DMS79 treated with DMSO at 0.1 percent for 48 hours (cell line): ENCODE measurements at regions not wholly inside any gene's neighbourhood (a gene's known extent, or its start where the extent isn't known, plus 50 kb on each side); places are given as distances from the start of the nearest gene placed in this dataset.

Experiments used
- DNase-seq: peaks from one replicate; lab custom pipeline; 2025; lab: John Stamatoyannopoulos, UW

- no peak for DNase-seq
These were observed 305.8 kb downstream of the AACS start for GRCh38 chr12:125371033-125371432.

- no peak for DNase-seq
These were observed 306.9 kb downstream of the AACS start for GRCh38 chr12:125372085-125372484.

- no peak for DNase-seq
These were observed 308.1 kb downstream of the AACS start for GRCh38 chr12:125373375-125373774.

GRCh38 chr12:125376422-125376821 is 311.2 kb downstream of the AACS start:
- DNase-seq, result no peak

- DNase-seq, result no peak
These were observed 311.9 kb downstream of the AACS start for GRCh38 chr12:125377093-125377492.

- no peak for DNase-seq
These were observed 316.1 kb downstream of the AACS start for GRCh38 chr12:125381373-125381772.

- no peak for DNase-seq
These were observed 317.7 kb downstream of the AACS start for GRCh38 chr12:125382926-125383325.

- DNase-seq, result no peak
These were observed 321.4 kb downstream of the AACS start for GRCh38 chr12:125386652-125387051.

- no peak for DNase-seq
These were observed 322.0 kb downstream of the AACS start for GRCh38 chr12:125387206-125387605.

- DNase-seq, result no peak
These were observed 323.9 kb downstream of the AACS start for GRCh38 chr12:125389061-125389697.

GRCh38 chr12:125393569-125393968 is 328.3 kb downstream of the AACS start:
- DNase-seq, result no peak

- DNase-seq, result no peak
These were observed 330.5 kb downstream of the AACS start for GRCh38 chr12:125395583-125396215.

GRCh38 chr12:125399489-125399888 is 334.3 kb downstream of the AACS start:
- no peak for DNase-seq

- DNase-seq, result no peak
These were observed 337.9 kb downstream of the AACS start for GRCh38 chr12:125402874-125403789.

- no peak for DNase-seq
These were observed 338.6 kb downstream of the AACS start for GRCh38 chr12:125403843-125404242.

- no peak for DNase-seq
These were observed 340.9 kb downstream of the AACS start for GRCh38 chr12:125406131-125406530.

GRCh38 chr12:125408718-125409117 is 343.5 kb downstream of the AACS start:
- no peak for DNase-seq

- DNase-seq, result no peak
These were observed 347.3 kb downstream of the AACS start for GRCh38 chr12:125412506-125412905.

- no peak for DNase-seq
These were observed 352.2 kb downstream of the AACS start for GRCh38 chr12:125417446-125417845.

- no peak for DNase-seq
These were observed 353.8 kb downstream of the AACS start for GRCh38 chr12:125418902-125419564.

GRCh38 chr12:125424909-125425308 is 359.7 kb downstream of the AACS start:
- DNase-seq, result no peak

GRCh38 chr12:125431516-125431915 is 366.3 kb downstream of the AACS start:
- no peak for DNase-seq
